ENCODE measurements at regions not wholly inside any gene's neighbourhood (a gene's known extent, or its start where the extent isn't known, plus 50 kb on each side); places are given as distances from the start of the nearest gene placed in this dataset.

- CTCF ChIA-PET (ENCODE audit: partially characterized antibody) = interaction anchor here (0.8 to 1.1 kb wide), 3 partner anchors 81 to 377 kb away, joined by 3 read pairs; no protein-coding TSS in a partner anchor
- Histone ChIP-seq H3K23ac (ENCODE audit: insufficient read length) (no peak overlapping the region), H3K4me1 (replicated peaks in 1 of 4; ENCODE audit: control insufficient read depth in 3 of 4, insufficient read depth in 4 of 4, low read length in 3 of 4) (peaks cover 0 to 5% (median 2%) of the 10 kb centered on the region in 4 experiments; a peak in 2 of 7 replicates), H3K23me2 (ENCODE audit: low read depth, low read length) (peaks cover 6% of the 10 kb centered on the region; the same call in 1 of the 2 replicates), H3K18ac (ENCODE audit: extremely low read depth, low read length) (no peak overlapping the region), H3K9ac (replicated peaks in 1 of 4; ENCODE audit: extremely low read depth in 1 of 4, low read depth in 3 of 4, low read length in 3 of 4) (no peak overlapping the region), H3K9me3 (ENCODE audit: insufficient read depth in 2 of 2, low read depth in 1 of 2, low read length in 1 of 2) (no peaks in the 10 kb centered on the region), H3K27me3 (replicated peaks in 1 of 4; ENCODE audit: control insufficient read depth in 3 of 4, extremely low read depth in 1 of 4, insufficient read depth in 3 of 4, low read length in 3 of 4) (no peaks in the 10 kb centered on the region), H4K8ac (ENCODE audit: extremely low read depth, insufficient read depth, low read length) (no peak overlapping the region), H3K56ac (replicated peaks; ENCODE audit: insufficient read length, low read depth, low read length) (no peak overlapping the region), H3K79me1 (ENCODE audit: low read depth, low read length) (no peaks in the 10 kb centered on the region), H3K4ac (replicated peaks; ENCODE audit: insufficient read length, low read depth, low read length) (no peak overlapping the region), H3K4me2 (ENCODE audit: insufficient read depth in 1 of 2, low read depth in 2 of 2, low read length in 2 of 2) (no peak overlapping the region), H2BK120ac (replicated peaks; ENCODE audit: low read depth, low read length) (no peak overlapping the region), H4K5ac (ENCODE audit: insufficient read length, low read depth, low read length) (no peak overlapping the region), H2AFZ (ENCODE audit: low read length) (no peak overlapping the region), H3K4me3 (ENCODE audit: extremely low read depth in 1 of 4, insufficient read depth in 2 of 4, low read depth in 3 of 4, low read length in 4 of 4) (no peak overlapping the region), H2BK5ac (ENCODE audit: low read depth, low read length) (no peak overlapping the region), H4K20me1 (replicated peaks in 1 of 2; ENCODE audit: control insufficient read depth in 1 of 2, insufficient read depth in 2 of 2, low read length in 2 of 2) (peaks cover 0 to 3% of the 10 kb centered on the region in 2 experiments), H3K14ac (ENCODE audit: insufficient read length) (no peak overlapping the region), H3K36me3 (ENCODE audit: control insufficient read depth in 2 of 4, insufficient read depth in 4 of 4, low read length in 3 of 4) (no peaks in the 10 kb centered on the region), H3K79me2 (ENCODE audit: control insufficient read depth in 1 of 2, insufficient read depth in 2 of 2, low read length in 2 of 2) (no peaks in the 10 kb centered on the region), H3K27ac (ENCODE audit: low read depth, low read length) (no peak overlapping the region), H2AK5ac (ENCODE audit: low read depth, low read length) (no peak overlapping the region), H4K91ac (replicated peaks; ENCODE audit: insufficient read length, low read length) (no peak overlapping the region), H2BK20ac (ENCODE audit: low read length) (no peak overlapping the region), H2BK15ac (ENCODE audit: low read length) (no peak overlapping the region), H2BK12ac (ENCODE audit: low read depth, low read length) (no peak overlapping the region)
- POLR2A ChIA-PET (ENCODE audit: partially characterized antibody) = no interaction called here
- 93% methylated on average over 5 of the region's 5 CpGs; no CpG with 5 or more reads in 1 of the 2 experiments for WGBS, 2 experiments (ENCODE audit: extremely low coverage in 1 of 2, insufficient coverage in 1 of 2, insufficient read length in 1 of 2, insufficient replicate concordance in 2 of 2, low coverage in 1 of 2, low lambda C conversion rate in 2 of 2, missing lambda C conversion rate in 1 of 2)
- TF ChIP-seq RAD21 (IDR thresholded peaks at IDR 0.05 in 1 of 2, conservative IDR thresholded peaks at IDR 0.05 in 1 of 2; ENCODE audit: low read depth in 2 of 2, low read length in 2 of 2) (no peak), SP1 (IDR thresholded peaks at IDR 0.05; ENCODE audit: low read depth, low read length) (no peak), POLR2A (IDR thresholded peaks at IDR 0.05; ENCODE audit: control extremely low read depth in 1 of 2, low read depth in 2 of 2, low read length in 2 of 2) (no peak), RBBP5 (IDR thresholded peaks at IDR 0.05; ENCODE audit: borderline replicate concordance, low read depth, low read length) (no peak), TBP (IDR thresholded peaks at IDR 0.05; ENCODE audit: low read depth, low read length) (no peak), KDM5A (IDR thresholded peaks at IDR 0.05; ENCODE audit: low read length) (no peak)
- no peak for DNase-seq (ENCODE audit: low read depth in 1 of 2, low spot score in 2 of 2)
- FAIRE-seq = no peak
Observed at GRCh38 chr4:52195869-52196268, 144.8 kb downstream of the SPATA18 start.

Measured in H1 (cell line).